ENCODE measurements at regions not wholly inside any gene's neighbourhood (a gene's known extent, or its start where the extent isn't known, plus 50 kb on each side); places are given as distances from the start of the nearest gene placed in this dataset.

DNA sequence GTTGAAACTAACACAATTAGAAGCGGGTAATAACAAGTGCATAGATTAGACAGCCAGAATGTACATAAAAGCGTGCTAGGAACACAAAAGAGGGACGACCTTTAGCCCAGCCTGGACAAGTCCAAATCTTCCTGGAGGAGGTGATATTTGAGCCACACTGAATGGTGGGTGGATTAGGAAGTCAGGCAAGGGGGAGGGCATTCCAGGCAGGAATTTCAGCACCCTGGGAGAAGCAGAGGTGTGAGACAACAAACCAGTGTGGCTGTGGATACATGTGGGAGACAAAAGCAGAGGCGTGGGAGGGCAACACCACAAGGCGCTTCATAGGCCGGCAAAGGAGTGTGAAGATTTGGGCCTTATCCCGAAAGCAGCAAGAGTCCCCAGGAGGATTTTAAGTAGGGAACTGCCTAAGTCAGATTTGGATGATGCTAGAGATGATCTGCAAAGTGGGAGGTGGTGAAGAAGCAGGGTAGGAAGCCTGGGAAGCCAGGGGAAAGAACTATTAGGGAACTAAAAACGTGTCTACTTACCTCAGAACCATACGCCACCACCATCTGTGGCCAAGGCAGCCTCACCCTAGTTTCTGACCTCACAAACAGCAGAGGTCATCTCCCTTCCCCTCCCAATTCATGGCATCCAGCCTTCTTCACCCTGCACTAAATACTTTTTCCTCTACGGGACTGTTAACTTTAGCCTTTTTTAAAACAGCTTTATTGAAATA lies 81.8 kb downstream of the GLUL start (continued):
- TF ChIP-seq, protein P1, sequence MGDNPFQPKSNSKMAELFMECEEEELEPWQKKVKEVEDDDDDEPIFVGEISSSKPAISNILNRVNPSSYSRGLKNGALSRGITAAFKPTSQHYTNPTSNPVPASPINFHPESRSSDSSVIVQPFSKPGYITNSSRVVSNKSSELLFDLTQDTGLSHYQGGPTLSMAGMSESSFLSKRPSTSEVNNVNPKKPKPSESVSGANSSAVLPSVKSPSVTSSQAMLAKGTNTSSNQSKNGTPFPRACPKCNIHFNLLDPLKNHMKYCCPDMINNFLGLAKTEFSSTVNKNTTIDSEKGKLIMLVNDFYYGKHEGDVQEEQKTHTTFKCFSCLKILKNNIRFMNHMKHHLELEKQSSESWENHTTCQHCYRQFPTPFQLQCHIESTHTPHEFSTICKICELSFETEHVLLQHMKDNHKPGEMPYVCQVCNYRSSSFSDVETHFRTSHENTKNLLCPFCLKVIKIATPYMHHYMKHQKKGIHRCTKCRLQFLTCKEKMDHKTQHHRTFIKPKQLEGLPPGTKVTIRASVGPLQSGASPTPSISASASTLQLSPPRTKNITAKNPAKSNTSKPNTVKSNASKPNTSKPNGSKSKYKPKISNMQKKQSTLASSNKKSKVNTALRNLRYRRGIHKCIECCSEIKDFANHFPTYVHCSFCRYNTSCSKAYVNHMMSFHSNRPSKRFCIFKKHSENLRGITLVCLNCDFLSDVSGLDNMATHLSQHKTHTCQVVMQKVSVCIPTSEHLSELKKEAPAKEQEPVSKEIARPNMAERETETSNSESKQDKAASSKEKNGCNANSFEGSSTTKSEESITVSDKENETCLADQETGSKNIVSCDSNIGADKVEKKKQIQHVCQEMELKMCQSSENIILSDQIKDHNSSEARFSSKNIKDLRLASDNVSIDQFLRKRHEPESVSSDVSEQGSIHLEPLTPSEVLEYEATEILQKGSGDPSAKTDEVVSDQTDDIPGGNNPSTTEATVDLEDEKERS (CRISPR knock-in tag; IDR thresholded peaks at IDR 0.05), result no peak
- TF ChIP-seq ARNTL (CRISPR knock-in tag; IDR thresholded peaks at IDR 0.05) (no peak), TBX2 (CRISPR knock-in tag; IDR thresholded peaks at IDR 0.05; ENCODE audit: borderline replicate concordance) (peak; percentile 98), MED1 (CRISPR knock-in tag; IDR thresholded peaks at IDR 0.05) (peak; percentile 72), ZKSCAN5 (CRISPR knock-in tag; IDR thresholded peaks at IDR 0.05) (peak; percentile 97), POGZ (CRISPR knock-in tag; IDR thresholded peaks at IDR 0.05) (peak; percentile 87), SIX1 (CRISPR knock-in tag; IDR thresholded peaks at IDR 0.05; ENCODE audit: borderline replicate concordance) (peak; percentile 91), MAFF (IDR thresholded peaks at IDR 0.05; ENCODE audit: low read depth, low read length) (no peak), ISL2 (CRISPR knock-in tag; IDR thresholded peaks at IDR 0.05) (peak; percentile 58; the same call in 1 of the 2 replicates), HDAC2 (CRISPR knock-in tag; IDR thresholded peaks at IDR 0.05) (peak; percentile 80; the same call in 1 of the 2 replicates), NR2F2 (IDR thresholded peaks at IDR 0.05; ENCODE audit: borderline replicate concordance, low read depth) (0 out of 2 replicates have a peak, but pooled peaks have one; percentile 65)
- TF ChIP-seq, protein P2, sequence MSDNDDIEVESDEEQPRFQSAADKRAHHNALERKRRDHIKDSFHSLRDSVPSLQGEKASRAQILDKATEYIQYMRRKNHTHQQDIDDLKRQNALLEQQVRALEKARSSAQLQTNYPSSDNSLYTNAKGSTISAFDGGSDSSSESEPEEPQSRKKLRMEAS (IDR thresholded peaks at IDR 0.05), result peak; percentile 82
- TF ChIP-seq, protein P3, sequence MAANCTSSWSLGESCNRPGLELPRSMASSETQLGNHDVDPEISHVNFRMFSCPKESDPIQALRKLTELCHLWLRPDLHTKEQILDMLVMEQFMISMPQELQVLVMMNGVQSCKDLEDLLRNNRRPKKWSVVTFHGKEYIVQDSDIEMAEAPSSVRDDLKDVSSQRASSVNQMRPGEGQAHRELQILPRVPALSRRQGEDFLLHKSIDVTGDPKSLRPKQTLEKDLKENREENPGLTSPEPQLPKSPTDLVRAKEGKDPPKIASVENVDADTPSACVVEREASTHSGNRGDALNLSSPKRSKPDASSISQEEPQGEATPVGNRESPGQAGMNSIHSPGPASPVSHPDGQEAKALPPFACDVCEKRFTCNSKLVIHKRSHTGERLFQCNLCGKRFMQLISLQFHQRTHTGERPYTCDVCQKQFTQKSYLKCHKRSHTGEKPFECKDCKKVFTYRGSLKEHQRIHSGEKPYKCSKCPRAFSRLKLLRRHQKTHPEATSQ (CRISPR knock-in tag; IDR thresholded peaks at IDR 0.05; ENCODE audit: borderline replicate concordance), result no peak; the same call in 1 of the 2 replicates
- TF ChIP-seq, protein P4, sequence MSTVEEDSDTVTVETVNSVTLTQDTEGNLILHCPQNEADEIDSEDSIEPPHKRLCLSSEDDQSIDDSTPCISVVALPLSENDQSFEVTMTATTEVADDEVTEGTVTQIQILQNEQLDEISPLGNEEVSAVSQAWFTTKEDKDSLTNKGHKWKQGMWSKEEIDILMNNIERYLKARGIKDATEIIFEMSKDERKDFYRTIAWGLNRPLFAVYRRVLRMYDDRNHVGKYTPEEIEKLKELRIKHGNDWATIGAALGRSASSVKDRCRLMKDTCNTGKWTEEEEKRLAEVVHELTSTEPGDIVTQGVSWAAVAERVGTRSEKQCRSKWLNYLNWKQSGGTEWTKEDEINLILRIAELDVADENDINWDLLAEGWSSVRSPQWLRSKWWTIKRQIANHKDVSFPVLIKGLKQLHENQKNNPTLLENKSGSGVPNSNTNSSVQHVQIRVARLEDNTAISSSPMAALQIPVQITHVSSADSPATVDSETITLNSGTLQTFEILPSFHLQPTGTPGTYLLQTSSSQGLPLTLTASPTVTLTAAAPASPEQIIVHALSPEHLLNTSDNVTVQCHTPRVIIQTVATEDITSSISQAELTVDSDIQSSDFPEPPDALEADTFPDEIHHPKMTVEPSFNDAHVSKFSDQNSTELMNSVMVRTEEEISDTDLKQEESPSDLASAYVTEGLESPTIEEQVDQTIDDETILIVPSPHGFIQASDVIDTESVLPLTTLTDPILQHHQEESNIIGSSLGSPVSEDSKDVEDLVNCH (CRISPR knock-in tag; IDR thresholded peaks at IDR 0.05), result no peak
- TF ChIP-seq, protein P5, sequence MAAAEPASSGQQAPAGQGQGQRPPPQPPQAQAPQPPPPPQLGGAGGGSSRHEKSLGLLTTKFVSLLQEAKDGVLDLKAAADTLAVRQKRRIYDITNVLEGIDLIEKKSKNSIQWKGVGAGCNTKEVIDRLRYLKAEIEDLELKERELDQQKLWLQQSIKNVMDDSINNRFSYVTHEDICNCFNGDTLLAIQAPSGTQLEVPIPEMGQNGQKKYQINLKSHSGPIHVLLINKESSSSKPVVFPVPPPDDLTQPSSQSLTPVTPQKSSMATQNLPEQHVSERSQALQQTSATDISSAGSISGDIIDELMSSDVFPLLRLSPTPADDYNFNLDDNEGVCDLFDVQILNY (CRISPR knock-in tag; conservative IDR thresholded peaks at IDR 0.05), result no peak
